Gastrocnemius medialis (tissue), 4 donors: ENCODE measurements at regions not wholly inside any gene's neighbourhood (a gene's known extent, or its start where the extent isn't known, plus 50 kb on each side); places are given as distances from the start of the nearest gene placed in this dataset.

Experiments used
- POLR2A ChIP-seq, 2 donors: fragments of 450-650 bp; IDR thresholded peaks; one replicate each; pipeline ENCODE4 v1.6.1; 2017; ENCODE audit warnings: antibody characterized with exemption in 2 of 2, mild to moderate bottlenecking in 2 of 2, moderate library complexity in 2 of 2
- TF ChIP-seq, protein P1 (sequence below), 5 experiments: fragments of 450-650 bp in 3 of 5; fragments of 200-600 bp in 2 of 5; sonication (generic) in 2 of 5; IDR thresholded peaks in 4 of 5; conservative IDR thresholded peaks in 1 of 5; 1 replicate in 4 of 5; 2 replicates in 1 of 5; pipeline ENCODE4 v1.5.1; 2016 to 2019; ENCODE audit warnings: antibody characterized with exemption in 5 of 5, mild to moderate bottlenecking in 3 of 5, moderate library complexity in 3 of 5

DNA sequence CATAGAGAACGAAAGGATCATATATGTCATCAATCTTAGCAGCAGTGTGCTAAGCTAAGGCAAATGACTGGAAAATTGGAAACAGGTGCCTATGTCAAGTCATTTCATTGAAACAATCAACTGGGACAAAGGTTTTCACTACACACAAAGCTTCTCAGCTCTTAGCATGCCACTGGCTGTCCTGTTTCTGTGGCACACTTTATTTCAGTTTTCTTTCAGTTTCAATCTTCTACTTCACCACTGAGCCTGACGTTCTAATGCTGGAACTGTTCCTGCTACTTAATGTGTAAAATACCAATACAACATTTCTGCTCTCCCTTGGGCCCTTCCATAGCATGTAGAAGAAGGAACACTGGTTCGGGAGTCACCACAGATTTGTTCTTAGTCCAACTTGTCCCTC is 378.3 kb upstream of the FMR1 start:
- TF ChIP-seq, protein P1, sequence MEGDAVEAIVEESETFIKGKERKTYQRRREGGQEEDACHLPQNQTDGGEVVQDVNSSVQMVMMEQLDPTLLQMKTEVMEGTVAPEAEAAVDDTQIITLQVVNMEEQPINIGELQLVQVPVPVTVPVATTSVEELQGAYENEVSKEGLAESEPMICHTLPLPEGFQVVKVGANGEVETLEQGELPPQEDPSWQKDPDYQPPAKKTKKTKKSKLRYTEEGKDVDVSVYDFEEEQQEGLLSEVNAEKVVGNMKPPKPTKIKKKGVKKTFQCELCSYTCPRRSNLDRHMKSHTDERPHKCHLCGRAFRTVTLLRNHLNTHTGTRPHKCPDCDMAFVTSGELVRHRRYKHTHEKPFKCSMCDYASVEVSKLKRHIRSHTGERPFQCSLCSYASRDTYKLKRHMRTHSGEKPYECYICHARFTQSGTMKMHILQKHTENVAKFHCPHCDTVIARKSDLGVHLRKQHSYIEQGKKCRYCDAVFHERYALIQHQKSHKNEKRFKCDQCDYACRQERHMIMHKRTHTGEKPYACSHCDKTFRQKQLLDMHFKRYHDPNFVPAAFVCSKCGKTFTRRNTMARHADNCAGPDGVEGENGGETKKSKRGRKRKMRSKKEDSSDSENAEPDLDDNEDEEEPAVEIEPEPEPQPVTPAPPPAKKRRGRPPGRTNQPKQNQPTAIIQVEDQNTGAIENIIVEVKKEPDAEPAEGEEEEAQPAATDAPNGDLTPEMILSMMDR (IDR thresholded peaks at IDR 0.05 in 4 of 5, conservative IDR thresholded peaks at IDR 0.05 in 1 of 5): no peak
- TF ChIP-seq POLR2A (IDR thresholded peaks at IDR 0.05): no peak
